Cardiac fibroblast (primary cell): ENCODE measurements at regions not wholly inside any gene's neighbourhood (a gene's known extent, or its start where the extent isn't known, plus 50 kb on each side); places are given as distances from the start of the nearest gene placed in this dataset.

ENCODE experiments used
- DNase-seq, 2 donors: peaks; one replicate each; pipeline versions ENCODE4 v3.0.0 to v3.0.0-alpha.2; 2010; ENCODE audit warnings: low read depth in 2 of 2
- H3K4me3 ChIP-seq, 2 donors: replicated peaks in 1 of 2; 1 replicate in 1 of 2; 2 replicates in 1 of 2; pipeline ENCODE4 v1.5.1; 2011; ENCODE audit warnings: low read depth in 2 of 2, low read length in 2 of 2, mild to moderate bottlenecking in 2 of 2, moderate library complexity in 1 of 2
- CTCF ChIP-seq: IDR thresholded peaks from one replicate; pipeline ENCODE4 v1.5.1; 2011; ENCODE audit warnings: low read depth, mild to moderate bottlenecking, low read length, inconsistent platforms

GRCh38 chr20:12019715-12020114 is 102.0 kb downstream of the BTBD3 start:
- no peak for DNase-seq
- H3K4me3 ChIP-seq = no peak overlapping the region
- TF ChIP-seq CTCF = no peak

- no peak for TF ChIP-seq CTCF
- DNase-seq = no peak
- H3K4me3 ChIP-seq = no peak overlapping the region
Observed at GRCh38 chr20:12020846-12021245, 103.2 kb downstream of the BTBD3 start.

GRCh38 chr20:12022126-12022525 is 104.4 kb downstream of the BTBD3 start:
- TF ChIP-seq CTCF = no peak
- DNase-seq = no peak
- no peak overlapping the region for H3K4me3 ChIP-seq

- TF ChIP-seq CTCF = no peak
- no peak overlapping the region for H3K4me3 ChIP-seq
- no peak for DNase-seq
Observed at GRCh38 chr20:12023194-12023795, 105.6 kb downstream of the BTBD3 start.

- H3K4me3 ChIP-seq = no peak overlapping the region
- DNase-seq = no peak
- no peak for TF ChIP-seq CTCF
Observed at GRCh38 chr20:12028771-12029170, 111.1 kb downstream of the BTBD3 start.

- no peak for DNase-seq
- TF ChIP-seq CTCF = no peak
- no peak overlapping the region for H3K4me3 ChIP-seq
Observed at GRCh38 chr20:12030470-12030869, 112.8 kb downstream of the BTBD3 start.

GRCh38 chr20:12036142-12036541 is 118.4 kb downstream of the BTBD3 start:
- no peak for DNase-seq
- TF ChIP-seq CTCF = no peak
- H3K4me3 ChIP-seq = no peak overlapping the region
